Gastrocnemius medialis (tissue), 4 donors: ENCODE measurements at regions not wholly inside any gene's neighbourhood (a gene's known extent, or its start where the extent isn't known, plus 50 kb on each side); places are given as distances from the start of the nearest gene placed in this dataset.
"Not testable (repeated sequence)": the region's sequence is repeated elsewhere in the genome, so short reads cannot be mapped to it uniquely, and the experiment has no call there.

Experiments
- ATAC-seq, 2 donors: fragments of 150-250 bp; one replicate each; pipeline ENCODE4 v1.9.1; 2016
- DNase-seq, 2 donors: peaks; one replicate each; pipeline ENCODE4 v3.0.0-alpha.2; 2019
- H3K27ac ChIP-seq, 4 donors: fragments of 200-600 bp; sonication (generic); 1 replicate in 1 of 4; 2 replicates in 3 of 4; pipeline ENCODE4 v1.5.1; 2016 to 2018; ENCODE audit warnings: mild to moderate bottlenecking in 2 of 4, moderate library complexity in 1 of 4
- H3K27me3 ChIP-seq, 3 donors: fragments of 200-600 bp; sonication (generic) in 2 of 3; 1 replicate in 1 of 3; 2 replicates in 2 of 3; pipeline versions ENCODE4 v1.5.1 to v1.6.0; 2016 to 2019; ENCODE audit warnings: mild to moderate bottlenecking in 1 of 3, moderate library complexity in 1 of 3
- H3K36me3 ChIP-seq, 2 donors: fragments of 200-600 bp; sonication (generic) in 1 of 2; one replicate each; pipeline ENCODE4 v1.5.1; 2017 to 2018
- H3K4me1 ChIP-seq, 2 donors: fragments of 200-600 bp; sonication (generic) in 1 of 2; one replicate each; pipeline ENCODE4 v1.5.1; 2016 to 2017; ENCODE audit warnings: mild to moderate bottlenecking in 2 of 2
- H3K4me3 ChIP-seq, 4 donors: fragments of 200-600 bp; sonication (generic) in 3 of 4; 1 replicate in 1 of 4; 2 replicates in 3 of 4; pipeline ENCODE4 v1.5.1; 2016 to 2019; ENCODE audit warnings: mild to moderate bottlenecking in 2 of 4
- H3K9me3 ChIP-seq, 3 donors: fragments of 200-600 bp; sonication (generic) in 2 of 3; 1 replicate in 1 of 3; 2 replicates in 2 of 3; pipeline ENCODE4 v1.5.1; 2016 to 2019
- POLR2A ChIP-seq, 2 donors: fragments of 450-650 bp; IDR thresholded peaks; one replicate each; pipeline ENCODE4 v1.6.1; 2017; ENCODE audit warnings: antibody characterized with exemption in 2 of 2, mild to moderate bottlenecking in 2 of 2, moderate library complexity in 2 of 2
- in situ Hi-C, 4 donors: fragments of 200-750 bp; cut with MboI; loops; one replicate each; pipeline versions ENCODE4 v1.15.0 to v1.8.0; 2017; ENCODE audit warnings: low sequenced_read_pairs in 4 of 4
- intact Hi-C: fragments of 100-400 bp; cut with DNase I; formaldehyde crosslinking; loops from one replicate; pipeline ENCODE4 v1.15.1; 2023; ENCODE audit warnings: low total_unique reads
- TF ChIP-seq, protein P1 (sequence below), 5 experiments: fragments of 450-650 bp in 3 of 5; fragments of 200-600 bp in 2 of 5; sonication (generic) in 2 of 5; IDR thresholded peaks in 4 of 5; conservative IDR thresholded peaks in 1 of 5; 1 replicate in 4 of 5; 2 replicates in 1 of 5; pipeline ENCODE4 v1.5.1; 2016 to 2019; ENCODE audit warnings: antibody characterized with exemption in 5 of 5, mild to moderate bottlenecking in 3 of 5, moderate library complexity in 3 of 5

DNA sequence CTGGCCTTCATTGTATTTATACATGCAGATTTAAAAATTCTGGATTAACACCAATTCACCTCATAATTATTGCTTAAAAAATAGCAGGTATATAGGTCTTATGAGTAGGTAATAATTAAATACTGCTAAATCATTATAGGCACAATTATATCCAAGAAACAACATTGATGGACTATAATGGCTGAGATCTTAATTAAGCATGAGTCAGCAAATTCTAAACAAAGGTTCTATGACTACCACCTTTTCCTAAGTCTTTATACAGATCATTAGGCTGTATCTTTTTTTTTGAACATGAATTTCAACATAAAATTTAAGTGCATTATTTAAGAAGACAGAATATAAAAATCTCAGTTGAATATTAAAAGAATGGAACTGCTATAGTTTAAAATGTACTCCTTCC, 1678.7 kb upstream of the PCDH10 start:
- Histone ChIP-seq H3K27me3 (no peaks in the 10 kb centered on the region), H3K36me3 (no peaks in the 10 kb centered on the region), H3K4me3 (no peak overlapping the region), H3K9me3 (no peaks in the 10 kb centered on the region), H3K4me1 (no peaks in the 10 kb centered on the region), H3K27ac (no peak overlapping the region)
- TF ChIP-seq POLR2A (IDR thresholded peaks at IDR 0.05), result no peak
- TF ChIP-seq, protein P1, sequence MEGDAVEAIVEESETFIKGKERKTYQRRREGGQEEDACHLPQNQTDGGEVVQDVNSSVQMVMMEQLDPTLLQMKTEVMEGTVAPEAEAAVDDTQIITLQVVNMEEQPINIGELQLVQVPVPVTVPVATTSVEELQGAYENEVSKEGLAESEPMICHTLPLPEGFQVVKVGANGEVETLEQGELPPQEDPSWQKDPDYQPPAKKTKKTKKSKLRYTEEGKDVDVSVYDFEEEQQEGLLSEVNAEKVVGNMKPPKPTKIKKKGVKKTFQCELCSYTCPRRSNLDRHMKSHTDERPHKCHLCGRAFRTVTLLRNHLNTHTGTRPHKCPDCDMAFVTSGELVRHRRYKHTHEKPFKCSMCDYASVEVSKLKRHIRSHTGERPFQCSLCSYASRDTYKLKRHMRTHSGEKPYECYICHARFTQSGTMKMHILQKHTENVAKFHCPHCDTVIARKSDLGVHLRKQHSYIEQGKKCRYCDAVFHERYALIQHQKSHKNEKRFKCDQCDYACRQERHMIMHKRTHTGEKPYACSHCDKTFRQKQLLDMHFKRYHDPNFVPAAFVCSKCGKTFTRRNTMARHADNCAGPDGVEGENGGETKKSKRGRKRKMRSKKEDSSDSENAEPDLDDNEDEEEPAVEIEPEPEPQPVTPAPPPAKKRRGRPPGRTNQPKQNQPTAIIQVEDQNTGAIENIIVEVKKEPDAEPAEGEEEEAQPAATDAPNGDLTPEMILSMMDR (IDR thresholded peaks at IDR 0.05 in 4 of 5, conservative IDR thresholded peaks at IDR 0.05 in 1 of 5), result no peak
- intact Hi-C loops (no loop called here), in situ Hi-C loops (no loop called here)
- no peak for DNase-seq
- ATAC-seq, result no peak

DNA sequence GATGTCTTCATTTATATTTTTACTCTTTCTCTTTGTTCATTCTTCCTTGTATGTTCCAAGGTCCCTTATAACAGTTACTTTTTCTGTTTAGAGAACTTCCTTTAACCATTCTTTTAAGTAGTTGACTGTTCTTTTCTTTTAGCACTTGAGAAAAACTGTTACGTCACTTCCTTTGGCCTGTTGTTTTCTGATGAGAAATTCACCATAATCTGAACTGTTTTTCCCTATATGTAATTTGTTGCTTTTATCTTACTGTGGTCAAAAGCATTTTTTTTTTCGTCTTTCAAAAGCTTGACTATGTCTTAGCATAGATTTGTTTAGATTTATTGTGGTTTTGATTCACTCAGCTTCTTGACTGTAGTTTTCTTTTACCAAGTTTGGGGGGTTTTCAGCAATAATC, 1660.3 kb upstream of the PCDH10 start:
- Histone ChIP-seq H3K36me3 (no peaks in the 10 kb centered on the region), H3K27me3 (no peaks in the 10 kb centered on the region), H3K27ac (no peak overlapping the region), H3K4me3 (no peak overlapping the region), H3K4me1 (no peaks in the 10 kb centered on the region), H3K9me3 (no peaks in the 10 kb centered on the region)
- in situ Hi-C loops (no loop called here), intact Hi-C loops (no loop called here)
- TF ChIP-seq, protein P1 (IDR thresholded peaks at IDR 0.05 in 4 of 5, conservative IDR thresholded peaks at IDR 0.05 in 1 of 5), result no peak
- TF ChIP-seq POLR2A (IDR thresholded peaks at IDR 0.05), result no peak
- DNase-seq (no peak), ATAC-seq (no peak)

DNA sequence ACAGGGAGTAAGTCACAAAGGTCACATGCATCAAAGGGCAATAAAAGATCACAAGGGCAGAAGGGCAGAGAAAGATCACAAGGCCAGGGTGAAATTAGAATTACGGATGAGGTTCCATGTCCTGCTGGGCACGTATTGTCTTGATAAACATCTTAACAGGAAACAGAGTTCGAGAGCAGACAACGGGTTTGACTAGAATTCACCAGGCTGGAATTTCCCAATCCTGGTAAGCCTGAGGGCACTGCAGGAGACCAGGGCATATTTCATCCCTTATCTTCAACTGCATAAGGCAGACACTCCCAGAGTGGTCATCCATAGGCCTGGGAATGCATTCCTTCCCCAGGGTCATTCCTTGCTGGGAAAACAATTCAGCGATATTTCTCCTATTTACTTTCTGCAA, 1652.9 kb upstream of the PCDH10 start:
- H3K27me3 ChIP-seq, intact Hi-C loops, H3K36me3 ChIP-seq, H3K9me3 ChIP-seq, H3K4me1 ChIP-seq, ATAC-seq, in situ Hi-C loops, DNase-seq, H3K4me3 ChIP-seq, H3K27ac ChIP-seq: not testable (repeated sequence)

DNA sequence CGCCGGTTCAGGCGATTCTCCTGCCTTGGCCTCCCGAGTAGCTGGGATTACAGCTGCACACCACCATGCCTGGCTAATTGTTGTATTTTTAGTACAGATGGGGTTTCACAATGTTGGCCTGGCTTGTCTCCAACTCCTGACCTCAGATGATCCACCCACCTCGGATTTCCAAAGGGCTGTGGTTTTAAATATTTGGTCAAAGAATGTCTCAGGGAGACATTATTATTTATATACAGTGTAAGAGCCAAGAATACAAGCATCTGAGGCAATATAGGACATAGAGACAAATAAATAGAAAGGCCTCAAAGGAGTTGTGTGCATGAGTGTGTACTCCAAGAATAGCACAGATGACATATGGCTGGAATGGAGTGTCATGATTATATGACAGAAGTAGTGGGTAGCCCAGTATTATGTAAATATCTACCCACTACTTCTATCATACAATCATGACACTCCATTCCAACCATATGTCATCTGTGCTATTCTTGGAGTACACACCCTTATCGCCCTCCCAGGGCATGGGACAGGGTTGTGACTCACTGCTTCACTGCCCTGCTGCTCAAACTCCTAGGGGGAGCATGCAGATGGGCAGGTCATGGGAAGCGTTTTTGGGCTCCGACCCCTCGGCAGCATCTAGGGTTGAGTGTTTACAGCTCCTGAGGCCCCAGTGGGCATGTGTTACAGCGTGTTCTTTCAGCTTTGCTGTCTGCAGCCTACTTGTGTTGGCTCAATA, 1649.8 kb upstream of the PCDH10 start:
- Histone ChIP-seq H3K4me3 (no peak overlapping the region), H3K27me3 (no peaks in the 10 kb centered on the region), H3K4me1 (no peaks in the 10 kb centered on the region), H3K9me3 (no peaks in the 10 kb centered on the region), H3K27ac (no peak overlapping the region), H3K36me3 (no peaks in the 10 kb centered on the region)
- intact Hi-C loops, result no loop called here
- TF ChIP-seq POLR2A (IDR thresholded peaks at IDR 0.05), result no peak
- TF ChIP-seq, protein P1 (IDR thresholded peaks at IDR 0.05 in 4 of 5, conservative IDR thresholded peaks at IDR 0.05 in 1 of 5), result no peak
- in situ Hi-C loops, result no loop called here
- ATAC-seq (no peak), DNase-seq (no peak)

DNA sequence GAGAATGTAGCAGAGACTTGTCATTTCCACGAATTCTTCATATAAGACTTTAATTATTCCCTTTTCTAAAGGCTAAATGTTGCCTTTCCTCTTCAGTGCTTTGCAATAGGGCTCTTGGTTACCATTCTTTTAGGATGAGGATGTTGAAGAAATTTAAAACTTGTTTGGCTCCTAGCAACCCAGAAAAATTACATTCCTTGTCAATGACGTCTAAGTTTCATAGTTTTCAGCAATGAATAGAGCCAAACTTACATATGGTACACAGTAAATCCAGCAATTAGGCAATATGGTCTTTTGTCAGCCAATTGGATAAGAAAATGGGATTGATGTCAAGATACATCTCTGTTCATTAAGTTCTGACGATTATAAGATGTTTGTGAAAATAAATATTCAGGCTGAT, 1639.6 kb upstream of the PCDH10 start:
- H3K27me3 ChIP-seq, result no peaks in the 10 kb centered on the region
- no peak for DNase-seq
- no peaks in the 10 kb centered on the region for H3K4me1 ChIP-seq
- TF ChIP-seq, protein P1 (IDR thresholded peaks at IDR 0.05 in 4 of 5, conservative IDR thresholded peaks at IDR 0.05 in 1 of 5), result no peak
- no peak for TF ChIP-seq POLR2A (IDR thresholded peaks at IDR 0.05)
- in situ Hi-C loops, result no loop called here
- ATAC-seq, result no peak
- H3K27ac ChIP-seq, result no peak overlapping the region
- H3K9me3 ChIP-seq, result no peaks in the 10 kb centered on the region
- intact Hi-C loops, result no loop called here
- H3K4me3 ChIP-seq, result no peak overlapping the region
- no peaks in the 10 kb centered on the region for H3K36me3 ChIP-seq
